ENCODE measurements at regions not wholly inside any gene's neighbourhood (a gene's known extent, or its start where the extent isn't known, plus 50 kb on each side); places are given as distances from the start of the nearest gene placed in this dataset.
A peak's percentile ranks its signal among the peaks of the same experiment; 100 is the strongest.

DNA sequence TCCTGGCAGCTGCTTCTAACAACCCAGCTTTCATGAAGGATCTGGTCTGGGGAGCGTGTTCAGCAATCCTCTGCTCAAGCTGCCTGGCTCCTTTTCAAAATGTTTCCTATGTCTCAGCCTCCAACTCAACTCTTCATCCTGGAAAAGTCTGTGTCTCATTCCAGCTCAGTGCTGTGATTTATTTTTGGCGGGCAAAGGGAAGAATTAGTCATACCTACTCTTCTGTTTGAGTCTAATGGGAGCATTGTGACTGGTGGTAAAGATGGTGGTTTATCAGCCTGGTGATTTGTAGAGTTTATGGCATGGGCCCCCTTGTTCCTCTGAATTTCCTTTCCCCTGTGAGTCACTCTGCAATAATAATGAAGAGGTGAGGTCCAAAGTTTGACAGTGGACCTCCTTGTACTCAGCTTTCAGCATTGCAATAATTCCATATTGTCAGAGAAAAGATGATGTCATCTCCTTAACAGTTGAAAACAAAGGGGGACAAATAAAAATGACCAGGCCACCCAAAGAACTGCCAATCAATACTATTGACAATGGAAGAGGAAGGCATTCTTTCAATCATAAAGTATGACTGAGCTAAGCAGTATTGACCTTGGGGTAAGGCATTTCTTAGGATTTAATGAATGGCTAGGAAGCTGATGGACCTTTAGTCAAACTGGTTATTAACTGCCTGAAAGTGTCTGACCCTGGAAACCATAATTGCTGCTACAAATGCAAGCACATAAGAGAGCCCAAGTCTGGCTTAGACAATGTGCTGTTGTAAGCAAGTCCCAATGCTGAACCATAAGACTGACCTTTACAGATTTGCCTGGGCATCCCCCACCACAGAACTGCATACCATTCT, 204.7 kb upstream of the MCTP2 start:
- TF ChIP-seq CTCF (conservative IDR thresholded peaks at IDR 0.05; ENCODE audit: low read length), result no peak
- DNase-seq (ENCODE audit: low read depth), result peak; percentile 79
- no peak overlapping the region for H3K4me3 ChIP-seq (ENCODE audit: low read length)

DNA sequence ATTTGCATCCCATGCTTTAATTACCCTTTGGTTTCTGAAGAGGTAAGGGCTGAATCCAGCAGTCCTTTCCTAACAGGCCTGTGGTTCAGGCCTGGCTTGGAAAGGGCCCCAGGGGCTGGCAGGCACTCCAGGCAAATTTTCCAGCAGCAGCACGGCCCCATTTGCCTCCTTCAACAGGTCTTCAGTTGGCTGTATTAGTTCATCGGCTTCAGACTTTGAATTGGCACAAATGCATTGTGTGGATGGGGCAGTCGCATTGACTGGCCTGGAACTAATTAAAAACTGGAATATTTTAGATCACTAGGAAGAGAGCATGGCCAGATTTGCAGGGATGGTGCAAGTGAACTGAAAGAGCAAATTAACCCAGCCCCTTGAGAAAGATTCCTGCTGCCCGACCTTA, 207.8 kb upstream of the MCTP2 start:
- DNase-seq (ENCODE audit: low read depth), result peak; percentile 77
- H3K4me3 ChIP-seq (ENCODE audit: low read length), result no peak overlapping the region
- no peak for TF ChIP-seq CTCF (conservative IDR thresholded peaks at IDR 0.05; ENCODE audit: low read length)

GRCh38 chr15:94021621-94022320, 209.6 kb upstream of the MCTP2 start:
- no peak for DNase-seq (ENCODE audit: low read depth)
- no peak overlapping the region for H3K4me3 ChIP-seq (ENCODE audit: low read length)
- no peak for TF ChIP-seq CTCF (conservative IDR thresholded peaks at IDR 0.05; ENCODE audit: low read length)

DNA sequence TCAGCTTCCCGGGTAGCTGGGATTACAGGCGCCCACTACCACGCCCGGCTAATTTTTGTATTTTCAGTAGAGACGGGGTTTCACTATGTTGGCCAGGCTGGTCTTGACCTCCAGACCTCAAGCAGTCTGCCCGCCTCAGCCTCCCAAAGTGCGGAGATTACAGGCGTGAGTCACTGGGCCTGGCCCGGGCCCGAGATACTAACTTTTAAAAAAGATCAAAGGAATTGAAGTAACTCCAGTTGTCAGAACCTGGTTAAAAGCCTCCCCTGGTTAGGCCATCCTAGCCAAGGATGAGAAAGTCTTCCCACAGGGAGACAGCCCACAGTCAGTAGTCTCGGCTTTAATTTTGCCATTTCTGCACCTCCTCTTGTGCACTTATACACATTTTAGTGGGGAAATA, 212.3 kb upstream of the MCTP2 start:
- no peak for TF ChIP-seq CTCF (conservative IDR thresholded peaks at IDR 0.05; ENCODE audit: low read length)
- H3K4me3 ChIP-seq (ENCODE audit: low read length), result no peak overlapping the region
- DNase-seq (ENCODE audit: low read depth), result no peak

- no peak for TF ChIP-seq CTCF (conservative IDR thresholded peaks at IDR 0.05; ENCODE audit: low read length)
- no peak for DNase-seq (ENCODE audit: low read depth)
- no peak overlapping the region for H3K4me3 ChIP-seq (ENCODE audit: low read length)
Measured at GRCh38 chr15:94015324-94015723, 216.0 kb upstream of the MCTP2 start.

DNA sequence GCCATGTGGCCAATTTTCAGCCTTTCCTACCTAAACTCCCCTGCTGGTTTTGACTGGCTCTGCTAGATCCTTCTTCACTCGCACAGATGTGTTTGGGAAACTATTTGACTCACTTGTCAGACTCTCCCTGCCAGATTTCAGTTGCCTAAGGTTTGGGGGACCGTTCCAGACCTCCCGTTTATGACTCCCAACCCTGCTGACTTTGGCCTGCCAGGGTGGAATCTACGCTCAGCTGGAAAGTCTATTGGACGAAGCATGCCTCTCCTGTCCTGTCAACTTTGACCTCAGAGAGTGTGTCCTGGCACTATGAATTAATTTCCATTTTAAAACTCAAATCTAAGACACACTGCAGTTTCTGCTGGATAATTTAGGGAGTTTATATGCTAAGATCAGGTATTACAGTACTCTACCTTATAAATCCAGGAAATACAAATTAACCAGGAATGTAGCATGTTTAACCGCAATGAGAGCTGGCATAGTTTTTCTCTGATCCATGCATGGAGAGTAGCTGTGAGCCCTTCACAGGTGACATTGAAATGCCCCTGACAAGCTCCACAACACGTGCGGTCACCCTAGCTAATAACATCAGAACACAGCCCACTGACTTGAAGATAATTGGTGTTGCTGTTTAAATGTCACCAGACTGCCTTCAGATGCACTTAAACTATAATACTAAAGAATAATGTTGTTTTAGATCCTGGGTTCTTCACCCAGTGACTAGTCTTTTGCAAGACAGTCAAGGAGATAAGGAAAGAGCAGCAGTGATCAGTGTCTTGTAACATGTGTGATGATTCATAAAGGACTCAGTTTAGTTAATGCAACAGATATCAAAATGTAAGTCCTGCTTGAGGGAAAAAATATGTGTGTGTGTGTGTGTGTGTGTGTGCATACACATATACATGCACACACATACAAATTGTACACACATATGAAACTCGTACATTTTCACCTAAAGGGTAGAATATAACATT, 223.0 kb upstream of the MCTP2 start:
- no peak for DNase-seq (ENCODE audit: low read depth)
- TF ChIP-seq CTCF (conservative IDR thresholded peaks at IDR 0.05; ENCODE audit: low read length), result no peak
- no peak overlapping the region for H3K4me3 ChIP-seq (ENCODE audit: low read length)
